RWPE2 (cell line): ENCODE measurements at regions not wholly inside any gene's neighbourhood (a gene's known extent, or its start where the extent isn't known, plus 50 kb on each side); places are given as distances from the start of the nearest gene placed in this dataset.

Experiments used
- ATAC-seq: fragments of 200-7000 bp; cut with Tn5 transposase; 3 replicates; pipeline ENCODE4 v1.9.1; 2021; ENCODE audit warnings: low read depth
- DNase-seq: peaks from one replicate; pipeline ENCODE4 v3.0.0-alpha.2; 2020; ENCODE audit warnings: low spot score
- H3K27ac ChIP-seq: fragments of 450-650 bp; 2 replicates; pipeline ENCODE4 v1.5.1; 2017; ENCODE audit warnings: mild to moderate bottlenecking; ENCODE audit not compliant: poor library complexity, severe bottlenecking
- H3K27me3 ChIP-seq: fragments of 250-450 bp; sonication (Bioruptor Pico); 2 replicates; pipeline ENCODE4 v1.5.1; 2021; ENCODE audit warnings: mild to moderate bottlenecking, moderate library complexity; ENCODE audit not compliant: insufficient read depth, poor library complexity, severe bottlenecking
- H3K36me3 ChIP-seq: fragments of 250-450 bp; sonication (Bioruptor Pico); 2 replicates; pipeline ENCODE4 v1.5.1; 2020; ENCODE audit warnings: low read depth, mild to moderate bottlenecking, moderate library complexity
- H3K4me1 ChIP-seq: fragments of 250-450 bp; sonication (Bioruptor Pico); 2 replicates; pipeline ENCODE4 v1.5.1; 2021; ENCODE audit warnings: mild to moderate bottlenecking, moderate library complexity; ENCODE audit not compliant: insufficient read depth, poor library complexity, severe bottlenecking
- H3K4me3 ChIP-seq: fragments of 250-450 bp; sonication (Bioruptor Pico); 2 replicates; pipeline ENCODE4 v1.5.1; 2021; ENCODE audit warnings: mild to moderate bottlenecking, moderate library complexity; ENCODE audit not compliant: severe bottlenecking
- H3K9me3 ChIP-seq: fragments of 250-450 bp; sonication (Bioruptor Pico); 2 replicates; pipeline ENCODE4 v1.5.1; 2021; ENCODE audit warnings: mild to moderate bottlenecking, moderate library complexity; ENCODE audit not compliant: severe bottlenecking
- CTCF ChIP-seq: fragments of 450-650 bp; IDR thresholded peaks from one replicate; pipeline ENCODE4 v1.5.1; 2017; ENCODE audit warnings: mild to moderate bottlenecking, moderate library complexity; ENCODE audit not compliant: poor library complexity, severe bottlenecking

DNA sequence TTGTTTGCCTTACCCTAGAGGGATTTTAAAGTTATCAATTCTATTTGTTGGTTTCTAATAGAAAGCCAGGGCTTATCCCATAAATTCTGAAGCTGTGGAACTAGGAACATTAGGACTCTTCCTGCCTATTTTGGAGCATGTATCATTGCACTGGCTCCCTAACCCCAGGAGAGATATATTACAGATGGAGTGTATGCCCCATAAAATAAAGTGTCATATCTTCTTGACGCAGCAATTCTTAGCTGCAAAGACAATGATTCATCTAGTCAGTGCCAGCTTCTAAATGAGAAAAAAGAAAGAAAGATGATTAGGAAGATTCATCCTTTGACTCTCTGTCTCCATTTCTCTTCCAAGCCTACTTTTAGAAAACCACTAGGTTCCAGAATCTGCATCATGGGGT, 74.8 kb upstream of the MAGI1 start:
- H3K4me3 ChIP-seq, result no peak overlapping the region
- DNase-seq (no peak), ATAC-seq (no peak)
- no peak overlapping the region for H3K27ac ChIP-seq
- TF ChIP-seq CTCF, result no peak
- no peaks in the 10 kb centered on the region for H3K36me3 ChIP-seq
- H3K27me3 ChIP-seq, result no peaks in the 10 kb centered on the region
- H3K4me1 ChIP-seq, result peaks cover 24% of the 10 kb centered on the region
- no peaks in the 10 kb centered on the region for H3K9me3 ChIP-seq

DNA sequence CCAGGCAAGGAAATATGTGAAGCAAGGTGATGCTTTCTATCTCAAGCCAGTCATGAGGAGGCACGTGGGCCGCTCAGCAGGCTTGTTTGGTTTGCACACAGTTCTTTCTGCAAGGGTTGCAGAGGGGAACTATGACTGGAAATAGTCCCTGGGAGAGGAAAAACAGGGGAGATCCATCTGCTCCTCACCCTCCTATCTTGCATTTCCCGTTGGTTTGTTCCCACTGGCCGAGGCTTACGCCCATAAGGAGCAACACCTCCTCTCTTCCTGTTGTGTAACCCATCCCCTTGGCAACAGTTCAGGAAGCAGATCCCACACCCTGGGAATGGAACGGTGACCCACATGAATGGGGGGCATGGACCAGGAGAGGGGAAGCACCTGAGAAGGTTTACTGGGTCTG, 72.1 kb upstream of the MAGI1 start:
- no peak for TF ChIP-seq CTCF
- Histone ChIP-seq H3K4me1 (peaks cover 15% of the 10 kb centered on the region), H3K4me3 (no peak overlapping the region), H3K27ac (no peak overlapping the region), H3K36me3 (no peaks in the 10 kb centered on the region), H3K9me3 (no peaks in the 10 kb centered on the region), H3K27me3 (no peaks in the 10 kb centered on the region)
- DNase-seq, result no peak
- peak; percentile 55 for ATAC-seq

- H3K4me1 ChIP-seq, result peaks cover 11% of the 10 kb centered on the region
- no peak overlapping the region for H3K27ac ChIP-seq
- no peak; the same call in 2 of the 3 replicates for ATAC-seq
- TF ChIP-seq CTCF, result no peak
- H3K9me3 ChIP-seq, result no peaks in the 10 kb centered on the region
- no peaks in the 10 kb centered on the region for H3K27me3 ChIP-seq
- DNase-seq, result no peak
- H3K4me3 ChIP-seq, result no peak overlapping the region
- H3K36me3 ChIP-seq, result no peaks in the 10 kb centered on the region
Observed at GRCh38 chr3:66107855-66108254, 69.1 kb upstream of the MAGI1 start.

DNA sequence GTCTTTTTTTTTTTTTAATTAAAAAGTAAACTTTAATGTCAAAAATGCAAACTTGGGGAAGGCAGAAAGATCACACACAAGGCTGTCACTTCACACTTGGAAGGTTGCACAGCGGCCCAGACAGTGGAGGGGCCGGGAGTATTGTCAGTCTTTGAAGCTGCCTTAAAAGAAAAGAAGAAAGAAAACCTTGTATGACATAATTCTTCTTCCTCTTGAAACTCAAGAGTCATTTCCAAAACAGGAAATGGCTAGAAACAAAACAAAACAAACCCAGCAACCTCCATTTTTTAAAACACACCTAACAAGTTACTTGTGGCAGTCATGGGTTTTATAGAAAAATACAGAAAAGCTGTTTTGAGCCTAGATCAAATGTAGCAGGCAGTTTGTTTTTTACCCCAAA, 68.1 kb upstream of the MAGI1 start:
- Histone ChIP-seq H3K4me1 (peaks cover 11% of the 10 kb centered on the region), H3K36me3 (no peaks in the 10 kb centered on the region), H3K4me3 (no peak overlapping the region), H3K9me3 (no peaks in the 10 kb centered on the region), H3K27me3 (no peaks in the 10 kb centered on the region), H3K27ac (no peak overlapping the region)
- ATAC-seq (no peak), DNase-seq (no peak)
- no peak for TF ChIP-seq CTCF

DNA sequence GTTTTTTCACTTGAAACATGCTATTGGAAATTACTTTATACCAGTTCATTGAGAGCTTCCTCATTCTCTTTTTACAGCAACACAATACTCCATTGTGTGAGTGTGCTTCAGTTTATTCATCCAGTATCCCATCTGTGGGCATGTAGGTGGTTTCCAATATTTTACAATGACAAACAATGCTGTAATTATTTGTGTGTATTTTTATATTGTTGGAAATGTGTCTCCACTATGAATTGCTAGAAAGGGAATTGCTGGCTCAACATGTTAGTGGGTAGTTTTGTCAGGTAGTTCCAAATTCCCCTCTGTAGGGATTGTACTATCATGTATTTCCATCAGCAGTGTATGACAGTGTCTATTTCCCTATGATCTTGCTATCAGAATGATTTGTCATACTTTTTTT, 65.8 kb upstream of the MAGI1 start:
- ATAC-seq (no peak), DNase-seq (no peak)
- Histone ChIP-seq H3K27me3 (no peaks in the 10 kb centered on the region), H3K36me3 (no peaks in the 10 kb centered on the region), H3K4me1 (no peaks in the 10 kb centered on the region), H3K27ac (no peak overlapping the region), H3K4me3 (no peak overlapping the region), H3K9me3 (no peaks in the 10 kb centered on the region)
- no peak for TF ChIP-seq CTCF
